ENCODE measurements at regions not wholly inside any gene's neighbourhood (a gene's known extent, or its start where the extent isn't known, plus 50 kb on each side); places are given as distances from the start of the nearest gene placed in this dataset.

DNA sequence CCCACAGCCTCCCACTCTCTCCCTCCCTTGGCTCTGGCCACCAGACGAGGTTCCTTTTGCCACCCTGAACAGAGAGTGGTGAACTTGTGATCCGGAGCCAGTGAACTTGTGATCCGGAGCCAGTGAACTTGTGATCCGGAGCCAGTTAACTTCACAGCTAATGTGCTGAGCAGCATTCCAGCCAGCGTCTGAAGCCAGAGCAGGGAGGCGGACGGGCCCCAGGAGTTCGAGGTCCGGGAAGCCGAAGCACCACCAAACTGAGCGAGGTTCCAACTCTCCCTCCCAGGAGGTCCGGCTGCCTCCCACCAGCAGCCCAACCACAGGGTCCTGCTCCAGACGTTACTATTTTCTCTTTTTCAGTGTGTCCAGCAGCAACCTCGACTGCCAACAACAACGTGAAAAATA is 85.8 kb downstream of the SYF2 start:
- H3K27me3 ChIP-seq (ENCODE audit: control insufficient read depth, insufficient read depth, low read length) = peaks cover 11% of the 10 kb centered on the region
- H3K36me3 ChIP-seq (ENCODE audit: control insufficient read depth, insufficient read depth, low read length) = no peaks in the 10 kb centered on the region
- TF ChIP-seq, protein P1, sequence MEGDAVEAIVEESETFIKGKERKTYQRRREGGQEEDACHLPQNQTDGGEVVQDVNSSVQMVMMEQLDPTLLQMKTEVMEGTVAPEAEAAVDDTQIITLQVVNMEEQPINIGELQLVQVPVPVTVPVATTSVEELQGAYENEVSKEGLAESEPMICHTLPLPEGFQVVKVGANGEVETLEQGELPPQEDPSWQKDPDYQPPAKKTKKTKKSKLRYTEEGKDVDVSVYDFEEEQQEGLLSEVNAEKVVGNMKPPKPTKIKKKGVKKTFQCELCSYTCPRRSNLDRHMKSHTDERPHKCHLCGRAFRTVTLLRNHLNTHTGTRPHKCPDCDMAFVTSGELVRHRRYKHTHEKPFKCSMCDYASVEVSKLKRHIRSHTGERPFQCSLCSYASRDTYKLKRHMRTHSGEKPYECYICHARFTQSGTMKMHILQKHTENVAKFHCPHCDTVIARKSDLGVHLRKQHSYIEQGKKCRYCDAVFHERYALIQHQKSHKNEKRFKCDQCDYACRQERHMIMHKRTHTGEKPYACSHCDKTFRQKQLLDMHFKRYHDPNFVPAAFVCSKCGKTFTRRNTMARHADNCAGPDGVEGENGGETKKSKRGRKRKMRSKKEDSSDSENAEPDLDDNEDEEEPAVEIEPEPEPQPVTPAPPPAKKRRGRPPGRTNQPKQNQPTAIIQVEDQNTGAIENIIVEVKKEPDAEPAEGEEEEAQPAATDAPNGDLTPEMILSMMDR (IDR thresholded peaks at IDR 0.05; ENCODE audit: insufficient read depth, low read length, poor library complexity, severe bottlenecking) = no peak
- DNase-seq (ENCODE audit: low read depth) = no peak
- no peak overlapping the region for H3K4me3 ChIP-seq (ENCODE audit: low read depth, low read length)

GRCh38 chr1:25145775-25146393 is 86.4 kb downstream of the SYF2 start:
- no peak for DNase-seq (ENCODE audit: low read depth)
- Histone ChIP-seq H3K4me3 (ENCODE audit: low read depth, low read length) (no peak overlapping the region), H3K27me3 (ENCODE audit: control insufficient read depth, insufficient read depth, low read length) (peaks cover 11% of the 10 kb centered on the region), H3K36me3 (ENCODE audit: control insufficient read depth, insufficient read depth, low read length) (no peaks in the 10 kb centered on the region)
- TF ChIP-seq, protein P1 (IDR thresholded peaks at IDR 0.05; ENCODE audit: insufficient read depth, low read length, poor library complexity, severe bottlenecking) = no peak

DNA sequence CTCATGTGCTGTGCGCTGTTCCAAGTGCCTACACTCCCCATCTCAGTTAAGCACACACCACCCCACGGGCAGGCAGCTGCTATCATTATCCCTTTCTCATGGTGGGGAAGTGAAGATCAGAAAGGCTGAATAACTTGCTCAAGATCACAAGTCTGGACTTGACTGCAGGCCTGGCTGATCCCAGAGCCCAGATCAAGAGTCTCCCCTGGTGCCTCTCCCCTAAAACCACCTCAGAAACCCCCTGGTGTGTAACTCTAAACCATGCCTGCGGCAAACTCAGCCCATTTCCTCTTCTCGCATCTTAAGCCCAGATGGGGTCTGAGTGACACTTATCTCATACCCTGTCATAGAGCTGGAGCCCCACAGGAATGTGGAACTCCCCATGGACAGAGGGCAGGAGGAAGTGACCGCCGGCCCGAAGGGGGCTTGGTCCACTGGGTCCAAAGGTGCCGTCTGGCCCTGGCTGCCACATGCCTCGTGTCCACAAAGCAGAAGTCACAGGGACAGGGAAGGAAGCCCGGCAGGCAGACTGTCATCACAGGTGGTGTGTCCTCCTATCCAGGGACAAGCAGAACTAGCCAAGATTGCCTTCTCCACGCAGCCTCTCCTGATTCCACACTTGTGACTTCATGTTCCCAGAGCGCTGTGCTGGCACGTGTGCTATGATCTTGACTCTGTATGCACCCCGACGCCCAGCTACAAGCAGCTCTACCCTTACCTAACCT is 92.1 kb downstream of the SYF2 start:
- TF ChIP-seq, protein P1 (IDR thresholded peaks at IDR 0.05; ENCODE audit: insufficient read depth, low read length, poor library complexity, severe bottlenecking) = no peak
- Histone ChIP-seq H3K36me3 (ENCODE audit: control insufficient read depth, insufficient read depth, low read length) (no peaks in the 10 kb centered on the region), H3K4me3 (ENCODE audit: low read depth, low read length) (no peak overlapping the region), H3K27me3 (ENCODE audit: control insufficient read depth, insufficient read depth, low read length) (peaks cover 13% of the 10 kb centered on the region)
- DNase-seq (ENCODE audit: low read depth) = no peak

GRCh38 chr1:25137521-25138395 is 94.5 kb downstream of the SYF2 start:
- Histone ChIP-seq H3K27me3 (ENCODE audit: control insufficient read depth, insufficient read depth, low read length) (peaks cover 13% of the 10 kb centered on the region), H3K36me3 (ENCODE audit: control insufficient read depth, insufficient read depth, low read length) (no peaks in the 10 kb centered on the region), H3K4me3 (ENCODE audit: low read depth, low read length) (no peak overlapping the region)
- no peak for DNase-seq (ENCODE audit: low read depth)
- TF ChIP-seq, protein P1 (IDR thresholded peaks at IDR 0.05; ENCODE audit: insufficient read depth, low read length, poor library complexity, severe bottlenecking) = no peak

- no peak for DNase-seq (ENCODE audit: low read depth)
- H3K36me3 ChIP-seq (ENCODE audit: control insufficient read depth, insufficient read depth, low read length) = no peaks in the 10 kb centered on the region
- TF ChIP-seq, protein P1 (IDR thresholded peaks at IDR 0.05; ENCODE audit: insufficient read depth, low read length, poor library complexity, severe bottlenecking) = no peak
- H3K4me3 ChIP-seq (ENCODE audit: low read depth, low read length) = no peak overlapping the region
- H3K27me3 ChIP-seq (ENCODE audit: control insufficient read depth, insufficient read depth, low read length) = peaks cover 15% of the 10 kb centered on the region
Observed at GRCh38 chr1:25137106-25137505, 95.2 kb downstream of the SYF2 start.
